WI38 (cell line): ENCODE measurements at regions not wholly inside any gene's neighbourhood (a gene's known extent, or its start where the extent isn't known, plus 50 kb on each side); places are given as distances from the start of the nearest gene placed in this dataset.
A peak's percentile ranks its signal among the peaks of the same experiment; 100 is the strongest.

Experiments used
- H3K4me3 ChIP-seq: 2 replicates; pipeline ENCODE4 v1.5.1; 2011; ENCODE audit warnings: low read depth, mild to moderate bottlenecking, control low read depth, low read length
- CTCF ChIP-seq: IDR thresholded peaks from 2 replicates; pipeline ENCODE4 v1.5.1; 2012; ENCODE audit warnings: low read depth, mild to moderate bottlenecking, control low read depth, low read length

GRCh38 chr18:60684843-60685513 lies 312.4 kb upstream of the MC4R start:
- TF ChIP-seq CTCF, result peak; percentile 17; the same call in 1 of the 2 replicates
- no peak overlapping the region for H3K4me3 ChIP-seq

DNA sequence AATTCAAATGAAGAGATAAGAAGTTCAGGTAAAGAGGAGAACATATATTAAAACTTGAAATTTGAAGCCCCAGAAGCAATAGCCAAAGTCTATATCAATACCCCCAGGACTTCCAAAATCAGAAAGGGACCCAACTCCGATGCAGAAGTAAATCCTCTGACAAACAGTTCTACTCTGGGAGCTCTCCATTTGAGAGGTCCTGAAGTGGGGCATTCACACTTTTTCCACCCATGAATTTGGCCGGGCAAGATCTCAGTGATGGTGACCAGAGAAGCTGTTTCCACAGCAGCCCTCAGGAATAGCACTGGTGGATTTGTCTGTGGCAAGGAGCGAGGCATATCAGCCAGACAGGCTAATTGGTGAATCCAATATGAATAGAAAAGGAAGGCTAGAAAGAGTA lies 313.6 kb upstream of the MC4R start:
- no peak overlapping the region for H3K4me3 ChIP-seq
- TF ChIP-seq CTCF, result no peak

- no peak for TF ChIP-seq CTCF
- H3K4me3 ChIP-seq, result no peak overlapping the region
Measured at GRCh38 chr18:60691061-60691460, 318.5 kb upstream of the MC4R start.

GRCh38 chr18:60693426-60693825 lies 320.9 kb upstream of the MC4R start:
- TF ChIP-seq CTCF, result no peak
- no peak overlapping the region for H3K4me3 ChIP-seq

DNA sequence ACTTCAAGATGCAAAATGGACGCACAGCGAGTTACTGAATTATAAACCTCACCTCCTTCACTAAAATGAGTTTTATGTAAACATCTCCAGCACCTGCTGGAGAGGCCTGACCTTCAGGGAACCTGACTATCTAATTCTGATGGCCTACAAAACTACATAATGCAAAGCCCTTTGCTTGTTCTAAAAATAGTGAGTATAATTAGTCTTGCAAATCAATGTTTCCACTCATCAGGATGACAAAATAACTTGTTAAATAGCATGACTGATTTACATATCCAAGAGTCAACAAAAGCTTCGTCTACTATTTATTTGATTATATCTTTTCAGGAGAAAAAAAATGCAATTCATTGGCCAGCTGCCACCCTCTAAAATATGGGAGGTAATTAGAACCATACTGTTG lies 326.3 kb upstream of the MC4R start:
- H3K4me3 ChIP-seq, result no peak overlapping the region
- TF ChIP-seq CTCF, result no peak

DNA sequence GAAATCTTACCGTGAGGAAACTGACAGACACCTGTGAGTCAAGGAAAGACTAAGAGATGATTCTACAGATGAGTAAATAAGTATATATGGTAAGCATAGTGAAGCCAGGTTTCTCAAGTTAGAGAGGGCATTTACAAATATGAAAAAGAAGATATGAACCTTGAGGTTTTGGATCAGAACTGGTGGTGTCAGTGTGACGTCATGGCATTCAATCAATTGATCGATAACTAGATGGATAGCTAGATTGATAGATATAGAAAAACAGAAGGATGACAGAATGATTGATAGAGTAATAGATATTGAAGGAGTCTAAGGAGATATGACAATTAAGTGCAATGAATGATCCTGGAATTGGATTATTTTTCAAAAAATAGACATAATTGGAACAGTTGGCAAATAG lies 350.2 kb upstream of the MC4R start:
- no peak for TF ChIP-seq CTCF
- no peak overlapping the region for H3K4me3 ChIP-seq

DNA sequence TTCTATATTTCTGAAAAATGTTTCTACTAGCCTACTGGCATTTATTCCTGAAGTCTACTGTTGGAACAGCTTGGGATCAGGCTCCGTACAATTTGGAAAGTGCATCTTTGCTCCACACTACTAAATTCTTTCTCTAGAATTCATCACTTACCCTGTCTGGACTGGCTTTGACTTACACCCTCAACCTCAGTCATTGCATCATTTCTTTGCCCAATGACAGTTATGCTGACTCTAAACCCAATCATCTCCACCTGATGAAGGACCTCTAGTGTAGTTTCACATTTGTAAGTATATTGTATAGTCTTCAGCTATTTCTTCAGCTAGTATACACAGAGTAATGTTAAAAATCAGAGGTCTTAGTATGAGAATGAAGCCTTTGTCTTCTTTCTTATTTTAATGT lies 359.6 kb upstream of the MC4R start:
- TF ChIP-seq CTCF, result no peak
- H3K4me3 ChIP-seq, result no peak overlapping the region
